Liver (tissue), 3 donors: ENCODE measurements at regions not wholly inside any gene's neighbourhood (a gene's known extent, or its start where the extent isn't known, plus 50 kb on each side); places are given as distances from the start of the nearest gene placed in this dataset.

Experiments used
- FOXA1 ChIP-seq: IDR thresholded peaks from 2 replicates; pipeline ENCODE4 v1.6.1; 2016; ENCODE audit warnings: antibody characterized with exemption
- HNF4G ChIP-seq: IDR thresholded peaks from 2 replicates; pipeline ENCODE4 v1.6.1; 2016; ENCODE audit warnings: antibody characterized with exemption
- JUND ChIP-seq, 2 donors: IDR thresholded peaks; 2 replicates each; pipeline ENCODE4 v1.6.1; 2016; ENCODE audit warnings: antibody characterized with exemption in 2 of 2
- REST ChIP-seq: IDR thresholded peaks from 2 replicates; pipeline ENCODE4 v1.6.1; 2016; ENCODE audit warnings: antibody characterized with exemption, mild to moderate bottlenecking
- SP1 ChIP-seq: IDR thresholded peaks from 2 replicates; pipeline ENCODE4 v1.6.1; 2018; ENCODE audit warnings: antibody characterized with exemption, mild to moderate bottlenecking
- TAF1 ChIP-seq: conservative IDR thresholded peaks from 2 replicates; pipeline ENCODE4 v1.6.1; 2016; ENCODE audit warnings: antibody characterized with exemption, mild to moderate bottlenecking
- TF ChIP-seq, protein P1 (sequence below): fragments of 150-350 bp; IDR thresholded peaks from 2 replicates; pipeline ENCODE4 v1.5.1; 2017; ENCODE audit warnings: improper control_type of control experiment, low read depth, low read length; ENCODE audit not compliant: missing input control
- donor health status: healthy.
- donor health status: healthy.

DNA sequence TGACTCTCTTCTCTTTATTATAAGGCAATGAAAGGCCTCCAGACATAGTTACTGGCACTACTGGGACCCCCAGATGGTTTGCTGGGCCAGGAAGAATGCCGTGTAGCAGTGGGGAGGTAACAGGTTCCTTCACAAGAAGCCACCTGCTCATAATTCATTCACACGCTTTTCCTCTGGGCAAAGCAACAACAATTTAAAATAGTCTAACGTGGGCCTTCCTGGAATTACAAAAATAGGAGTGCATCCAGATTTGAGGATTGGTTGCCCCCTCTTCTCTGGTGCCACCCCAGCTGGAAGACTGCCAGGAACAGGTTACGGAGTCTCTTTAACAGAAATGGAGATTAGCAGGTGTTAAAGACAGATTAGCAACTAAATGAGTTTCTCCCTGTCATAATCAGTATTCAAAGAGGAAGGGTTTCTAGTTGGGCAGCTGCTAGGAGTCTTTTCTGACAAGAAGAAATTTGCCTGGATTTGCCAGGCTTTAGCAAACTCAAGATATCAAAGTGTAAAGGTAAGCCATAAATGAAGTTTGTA, 409.6 kb downstream of the NPIPA8 start:
- no peak for TF ChIP-seq JUND (IDR thresholded peaks at IDR 0.05)
- no peak for TF ChIP-seq TAF1
- no peak for TF ChIP-seq HNF4G
- TF ChIP-seq, protein P1, sequence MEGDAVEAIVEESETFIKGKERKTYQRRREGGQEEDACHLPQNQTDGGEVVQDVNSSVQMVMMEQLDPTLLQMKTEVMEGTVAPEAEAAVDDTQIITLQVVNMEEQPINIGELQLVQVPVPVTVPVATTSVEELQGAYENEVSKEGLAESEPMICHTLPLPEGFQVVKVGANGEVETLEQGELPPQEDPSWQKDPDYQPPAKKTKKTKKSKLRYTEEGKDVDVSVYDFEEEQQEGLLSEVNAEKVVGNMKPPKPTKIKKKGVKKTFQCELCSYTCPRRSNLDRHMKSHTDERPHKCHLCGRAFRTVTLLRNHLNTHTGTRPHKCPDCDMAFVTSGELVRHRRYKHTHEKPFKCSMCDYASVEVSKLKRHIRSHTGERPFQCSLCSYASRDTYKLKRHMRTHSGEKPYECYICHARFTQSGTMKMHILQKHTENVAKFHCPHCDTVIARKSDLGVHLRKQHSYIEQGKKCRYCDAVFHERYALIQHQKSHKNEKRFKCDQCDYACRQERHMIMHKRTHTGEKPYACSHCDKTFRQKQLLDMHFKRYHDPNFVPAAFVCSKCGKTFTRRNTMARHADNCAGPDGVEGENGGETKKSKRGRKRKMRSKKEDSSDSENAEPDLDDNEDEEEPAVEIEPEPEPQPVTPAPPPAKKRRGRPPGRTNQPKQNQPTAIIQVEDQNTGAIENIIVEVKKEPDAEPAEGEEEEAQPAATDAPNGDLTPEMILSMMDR: no peak
- TF ChIP-seq SP1: no peak
- TF ChIP-seq REST: no peak
- no peak for TF ChIP-seq FOXA1
